Activated CD8-positive, alpha-beta memory T cell treated with anti-CD3 and anti-CD28 coated beads for 1 hour (primary cell): ENCODE measurements at regions not wholly inside any gene's neighbourhood (a gene's known extent, or its start where the extent isn't known, plus 50 kb on each side); places are given as distances from the start of the nearest gene placed in this dataset.

Source experiments
- DNase-seq, 2 donors: peaks; one replicate each; pipeline ENCODE4 v3.0.0-alpha.2; 2020; ENCODE audit warnings: low read depth in 1 of 2; ENCODE audit errors: extremely low read depth in 1 of 2

DNA sequence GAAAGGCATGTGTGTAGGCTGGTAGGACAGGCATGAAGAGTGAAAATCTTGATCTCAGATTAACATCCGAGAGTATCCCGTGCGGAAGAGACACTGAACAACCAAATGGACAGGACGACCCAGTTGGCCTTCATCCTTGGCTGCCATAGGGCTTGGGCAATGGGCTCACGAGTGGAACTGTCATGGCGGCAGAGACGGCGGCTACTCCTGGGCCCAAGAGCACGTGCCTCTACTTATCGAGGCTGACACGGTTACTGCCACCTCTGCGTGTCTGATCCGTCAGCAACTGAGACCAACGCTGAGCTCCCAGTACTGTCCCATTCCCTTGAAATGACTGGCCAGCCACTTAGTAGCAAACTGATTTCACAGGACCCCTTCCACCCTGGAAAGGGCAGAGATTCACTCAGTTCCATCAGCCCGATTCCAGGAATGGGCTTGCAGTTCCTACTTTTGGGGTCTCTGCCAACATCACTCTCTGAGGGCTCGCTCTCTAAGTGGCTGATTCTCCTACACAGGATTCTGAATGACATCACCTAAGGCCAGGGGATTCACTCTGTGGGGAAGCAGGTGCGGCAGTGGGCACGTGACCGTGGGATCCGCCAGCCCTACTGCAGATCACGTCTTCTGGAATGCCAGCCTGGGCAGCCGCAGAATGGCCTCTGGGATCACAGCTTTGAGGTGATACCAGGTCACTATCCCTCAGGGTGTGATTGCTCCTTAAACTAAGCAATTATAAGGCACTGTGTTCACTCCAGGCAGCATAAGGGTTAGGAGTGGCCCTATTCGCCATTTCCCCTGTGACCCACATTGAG lies 97.8 kb downstream of the RPS6KA4 start:
- DNase-seq: no peak

DNA sequence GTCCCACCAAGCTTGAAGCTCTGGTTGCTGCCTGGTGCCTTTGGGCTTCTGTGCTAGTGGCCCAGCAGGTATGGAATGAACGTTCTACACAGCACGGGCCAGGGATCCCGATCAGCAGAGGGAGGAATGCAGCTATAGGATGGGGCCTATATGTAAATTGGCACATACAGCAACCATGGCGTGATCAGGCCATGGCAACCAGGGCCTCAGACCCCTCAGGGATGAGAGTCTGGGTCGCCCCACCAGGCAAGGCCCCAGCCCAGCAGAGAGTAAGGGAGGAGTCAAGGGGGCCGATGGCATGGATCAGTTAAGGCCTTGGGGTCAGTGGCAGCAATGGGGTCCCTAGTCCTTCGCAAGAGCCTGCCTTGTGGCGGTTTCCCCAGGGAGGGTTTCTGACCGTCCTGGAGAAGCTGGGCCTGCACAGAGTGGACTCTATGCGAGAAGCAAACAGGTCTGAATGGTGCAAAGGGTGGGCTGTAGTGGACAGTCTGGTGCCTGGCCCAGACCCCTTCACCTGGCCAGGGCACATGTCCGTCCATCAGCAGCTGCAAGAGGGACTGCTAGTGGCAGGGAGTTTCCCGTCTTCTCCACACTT lies 98.2 kb upstream of the SLC22A11 start:
- no peak for DNase-seq

DNA sequence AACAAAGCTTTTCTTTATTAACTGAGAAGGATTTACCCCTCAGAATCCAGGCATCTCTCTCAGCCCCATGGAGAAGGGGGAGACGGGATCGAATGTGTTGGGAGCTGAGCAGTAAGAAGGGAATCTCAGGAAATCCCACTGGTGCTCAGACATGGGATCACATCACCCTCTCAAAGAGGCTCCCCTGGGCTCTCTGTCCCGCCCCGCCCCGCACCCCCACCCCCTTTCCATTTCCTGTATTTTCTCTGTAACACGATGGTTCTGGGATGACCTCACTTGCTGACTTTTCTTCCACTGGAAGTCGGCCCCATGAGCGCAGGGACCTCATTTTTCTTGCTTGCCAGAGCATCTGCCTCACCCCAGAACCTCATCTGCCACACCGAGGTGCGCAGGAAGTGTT lies 96.7 kb upstream of the SLC22A11 start:
- DNase-seq: no peak

DNA sequence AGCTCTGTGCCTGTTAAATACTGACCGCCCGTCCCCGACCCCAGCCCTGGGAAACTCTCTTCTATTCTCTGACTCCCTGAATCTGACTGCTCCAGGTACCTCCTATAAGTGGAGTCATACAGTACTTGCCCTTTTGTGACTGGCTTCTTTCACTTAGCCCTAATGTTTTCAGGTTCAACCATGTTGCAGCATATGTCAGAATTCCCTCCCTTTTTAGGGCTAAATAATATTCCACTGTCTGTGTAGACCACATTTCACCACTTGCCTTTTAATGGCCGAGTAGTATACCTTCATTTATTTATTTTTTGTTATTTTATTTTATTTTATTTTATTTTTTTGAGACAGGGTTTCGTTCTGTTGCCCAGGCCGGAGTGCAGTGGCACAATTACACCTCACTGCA lies 96.1 kb upstream of the SLC22A11 start:
- DNase-seq: no peak

DNA sequence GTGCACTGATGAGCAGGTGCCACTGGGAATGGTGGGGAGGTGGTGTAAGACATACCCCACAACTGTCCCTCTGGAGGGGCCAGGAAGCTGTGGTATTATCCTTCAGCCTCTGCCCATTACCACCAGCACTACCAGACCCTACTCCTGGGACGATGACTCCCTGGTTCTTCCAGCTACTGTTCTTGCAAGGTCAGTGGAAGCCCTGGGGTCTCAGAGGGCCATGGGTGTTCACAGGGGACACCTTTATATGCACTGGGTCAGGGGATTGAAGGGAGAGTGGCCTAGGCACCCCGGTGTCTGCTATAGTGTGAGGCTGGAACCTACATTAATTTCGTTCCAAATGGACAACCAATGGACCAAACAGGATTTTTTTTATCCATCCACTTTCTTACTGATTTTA lies 94.7 kb upstream of the SLC22A11 start:
- no peak for DNase-seq

DNA sequence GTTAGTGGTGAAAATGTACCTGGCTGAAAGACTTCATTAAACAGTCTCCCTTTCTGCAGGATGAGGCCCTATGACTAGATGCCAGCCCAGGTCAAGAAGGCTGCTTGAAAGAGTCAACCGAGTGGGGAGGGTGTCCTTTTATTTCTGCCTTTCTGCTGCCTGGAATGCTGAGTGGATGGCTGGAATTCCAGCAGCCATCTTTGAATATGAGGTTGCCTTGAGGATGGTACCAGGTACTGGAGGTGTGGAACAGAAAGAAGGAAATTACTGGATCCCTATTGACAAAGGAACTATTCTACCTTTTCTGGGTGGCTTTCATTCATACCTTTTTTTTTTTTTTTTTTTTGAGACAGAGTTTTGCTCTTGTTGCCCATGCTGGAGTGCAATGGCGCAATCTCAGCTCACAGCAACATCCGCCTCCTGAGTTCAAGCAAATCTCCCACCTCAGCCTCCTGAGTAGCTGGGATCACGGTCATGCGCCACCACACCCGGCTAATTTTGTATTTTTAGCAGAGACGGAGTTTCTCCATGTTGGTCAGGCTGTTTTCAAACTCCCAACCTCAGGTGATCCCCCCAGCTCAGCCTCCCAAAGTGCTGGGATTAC lies 89.5 kb upstream of the SLC22A11 start:
- DNase-seq: no peak

DNA sequence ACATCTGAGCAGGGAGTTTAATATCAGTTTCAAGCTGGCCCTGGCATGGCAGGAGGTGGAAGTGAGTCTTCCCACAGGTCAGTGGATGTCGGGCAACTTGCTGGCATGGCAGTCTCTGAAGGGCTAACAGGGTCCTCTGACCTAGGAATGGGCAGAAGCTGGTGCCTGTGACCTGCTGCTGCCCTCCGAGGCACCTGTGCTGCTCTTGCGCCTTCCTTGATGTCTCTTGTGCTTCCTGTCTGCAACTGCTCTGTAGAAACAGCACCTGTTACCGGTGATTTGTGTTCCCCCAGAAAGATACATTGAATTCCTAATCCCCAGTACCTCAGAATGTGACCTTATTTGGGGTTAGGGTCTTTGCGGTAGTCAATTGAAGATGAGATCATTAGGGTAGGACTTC lies 86.5 kb upstream of the SLC22A11 start:
- DNase-seq: no peak

DNA sequence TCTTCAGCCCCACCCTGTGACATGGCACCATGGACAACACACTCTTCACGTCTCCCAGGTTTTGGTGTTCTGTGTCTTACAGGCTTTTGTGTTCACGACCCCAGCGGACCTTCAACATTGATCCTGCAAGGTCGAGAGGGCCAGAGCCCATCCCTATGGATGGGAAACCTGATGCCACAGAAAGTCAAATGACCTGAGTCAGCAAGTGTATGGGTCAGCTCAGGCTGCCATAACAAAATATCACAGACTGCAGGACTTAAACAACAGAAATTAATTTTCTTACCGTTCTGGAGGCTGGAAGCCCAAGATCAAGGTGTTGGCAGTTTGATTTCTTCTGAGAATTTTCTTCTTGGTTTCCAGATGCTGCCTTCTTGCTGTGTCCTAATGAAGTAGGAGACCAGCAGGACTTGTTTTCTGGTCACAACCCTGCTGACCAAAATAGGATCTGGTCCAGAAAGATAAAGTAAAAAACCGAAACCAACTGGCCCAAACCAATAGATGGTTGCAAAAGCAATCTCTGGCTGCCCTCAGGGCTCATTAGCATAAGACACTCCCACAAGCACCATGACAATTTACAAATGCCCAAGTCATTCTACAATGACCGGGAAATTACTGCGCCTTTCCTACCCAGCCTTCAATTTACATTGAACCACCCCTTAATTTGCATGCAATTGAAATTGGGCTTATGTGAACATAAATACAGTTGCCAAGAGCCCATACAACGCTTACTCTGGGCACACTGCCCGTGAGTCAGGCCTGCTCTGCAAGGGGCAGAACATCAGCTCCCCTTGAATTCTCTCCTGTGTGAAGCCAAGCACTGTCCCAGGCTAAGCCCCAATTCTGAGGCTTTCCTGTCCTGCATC lies 82.9 kb upstream of the SLC22A11 start:
- no peak for DNase-seq

DNA sequence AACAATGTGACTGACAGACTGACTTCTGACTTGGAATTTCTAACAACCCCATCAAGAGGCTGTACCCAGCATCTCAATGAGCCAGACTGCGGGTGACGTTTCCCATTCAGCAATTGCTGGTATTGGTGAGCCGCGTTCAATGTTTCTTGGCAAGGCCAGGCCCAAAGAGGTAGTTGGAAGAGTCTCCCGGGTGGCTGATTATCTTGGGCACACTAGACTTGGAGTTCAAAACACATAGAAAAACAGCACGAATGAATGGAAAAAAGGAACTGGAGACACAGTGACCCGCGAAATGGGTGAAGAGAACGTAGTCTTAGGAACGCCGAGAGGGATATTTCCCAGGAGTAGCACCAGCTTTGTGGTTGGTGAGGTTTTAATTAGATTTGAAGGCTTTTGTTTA lies 81.1 kb upstream of the SLC22A11 start:
- no peak for DNase-seq

DNA sequence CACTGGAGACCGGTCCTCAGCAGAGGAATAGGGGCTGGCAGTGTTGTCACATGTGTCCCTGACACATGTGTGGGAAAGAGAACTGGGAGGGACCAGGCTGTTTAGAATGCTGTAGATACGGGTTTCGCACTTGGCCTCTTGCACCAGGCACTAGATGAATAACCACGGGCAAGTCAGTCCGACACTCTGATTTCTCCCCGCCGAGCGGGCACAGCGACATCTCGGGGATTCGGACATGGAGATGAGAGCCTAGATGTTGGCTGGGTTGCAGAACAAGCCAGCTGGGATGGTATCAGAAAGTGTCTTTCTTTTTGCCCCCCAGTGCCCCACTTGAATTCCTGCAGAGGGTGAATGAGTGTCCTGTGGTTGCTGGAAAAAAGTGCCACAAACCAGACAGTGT lies 80.6 kb upstream of the SLC22A11 start:
- no peak for DNase-seq

DNA sequence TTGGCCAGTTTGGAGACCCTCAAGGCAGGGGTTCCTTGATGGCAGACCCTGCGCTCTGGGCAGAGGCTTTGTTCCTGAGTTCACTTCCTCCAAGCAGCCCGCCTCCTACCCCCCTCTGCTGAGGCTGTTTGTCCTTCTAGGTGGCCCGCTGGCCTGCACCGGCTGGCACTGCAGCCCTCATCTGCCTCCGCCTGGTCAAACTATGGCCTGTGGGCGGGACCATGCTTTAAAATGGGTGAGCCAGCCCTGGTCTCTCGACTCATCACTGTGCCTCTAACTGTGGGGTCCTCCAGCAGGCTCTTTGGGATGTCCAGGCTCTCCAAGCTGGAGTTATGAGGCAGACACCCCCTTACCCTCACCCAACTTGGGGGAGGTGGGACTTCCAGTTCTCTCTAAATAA lies 78.9 kb upstream of the SLC22A11 start:
- DNase-seq: no peak

DNA sequence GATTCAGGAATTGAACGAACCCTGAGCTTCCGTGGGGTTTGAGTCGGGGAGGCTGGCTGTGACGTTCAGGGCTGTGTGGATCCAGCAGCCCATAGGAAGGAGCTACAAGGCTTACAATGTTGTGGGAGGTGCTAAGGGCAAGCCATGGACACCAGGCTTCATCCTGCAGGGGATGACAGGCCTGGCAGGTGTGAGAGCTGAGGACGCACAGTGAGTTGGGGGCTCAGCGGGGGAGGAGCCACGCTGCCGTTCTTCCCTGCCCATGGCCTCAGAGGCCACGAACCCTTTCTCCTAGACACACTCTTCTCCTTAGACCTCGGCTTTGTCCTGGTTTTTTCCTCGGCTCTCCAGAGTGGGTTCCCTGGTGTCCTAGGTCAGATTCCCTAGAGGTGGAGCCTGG lies 78.1 kb upstream of the SLC22A11 start:
- no peak for DNase-seq

DNA sequence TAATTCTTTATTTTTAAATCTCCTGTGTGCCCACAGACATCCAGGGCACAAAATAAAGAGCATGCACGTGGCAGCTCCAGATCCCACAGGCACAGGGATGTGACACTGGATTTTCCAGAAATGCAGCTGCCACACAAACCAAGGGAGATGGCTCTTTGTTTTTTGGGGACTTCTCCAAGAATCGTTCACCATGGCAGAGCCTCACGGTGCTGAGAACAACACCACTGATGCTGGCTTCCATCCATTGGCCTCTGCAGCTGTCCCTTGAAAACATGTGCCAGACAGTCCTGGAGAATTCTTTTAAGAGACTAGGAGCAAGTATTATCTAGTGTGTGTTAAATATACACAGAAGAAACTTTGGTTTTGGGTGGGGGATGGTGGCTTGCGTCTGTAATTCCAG lies 73.2 kb upstream of the SLC22A11 start:
- DNase-seq: no peak

DNA sequence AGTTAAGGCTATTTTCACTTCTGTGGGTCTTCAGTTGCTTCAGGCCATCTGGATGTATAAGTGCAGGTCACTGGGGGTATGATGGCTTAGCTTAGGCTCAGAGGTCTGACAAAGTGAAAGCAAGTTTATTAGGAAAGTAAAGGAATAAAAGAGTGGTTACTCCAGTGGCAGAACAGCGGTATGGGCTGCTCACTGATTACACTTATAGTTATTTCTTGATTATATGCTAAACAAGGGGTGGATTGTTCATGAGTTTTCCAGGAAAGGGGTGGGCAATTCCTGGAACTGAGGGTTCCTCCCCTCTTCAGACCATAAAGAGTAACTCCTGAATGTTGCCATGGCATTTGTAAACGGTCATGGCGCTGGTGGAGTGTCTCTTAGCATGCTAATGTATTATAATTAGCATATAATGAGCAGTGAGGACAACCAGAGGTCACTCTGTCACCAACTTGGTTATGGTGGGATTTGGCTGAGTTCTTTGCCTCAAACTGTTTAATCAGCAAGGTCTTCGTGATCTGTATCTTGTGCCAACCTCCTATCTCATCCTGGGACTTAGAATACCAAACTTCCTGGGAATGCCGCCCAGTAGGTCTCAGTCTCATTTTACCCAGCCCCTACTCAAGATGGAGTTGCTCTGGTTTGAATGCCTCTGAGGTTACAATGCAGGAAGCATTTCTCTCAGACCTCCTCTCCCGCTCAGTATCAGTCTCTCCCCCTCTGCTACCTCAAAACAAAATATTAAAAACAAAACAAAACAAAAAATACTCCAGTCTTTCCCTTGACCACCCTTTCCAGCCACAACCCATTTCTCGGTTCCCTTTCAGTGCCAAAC lies 71.3 kb upstream of the SLC22A11 start:
- no peak for DNase-seq

DNA sequence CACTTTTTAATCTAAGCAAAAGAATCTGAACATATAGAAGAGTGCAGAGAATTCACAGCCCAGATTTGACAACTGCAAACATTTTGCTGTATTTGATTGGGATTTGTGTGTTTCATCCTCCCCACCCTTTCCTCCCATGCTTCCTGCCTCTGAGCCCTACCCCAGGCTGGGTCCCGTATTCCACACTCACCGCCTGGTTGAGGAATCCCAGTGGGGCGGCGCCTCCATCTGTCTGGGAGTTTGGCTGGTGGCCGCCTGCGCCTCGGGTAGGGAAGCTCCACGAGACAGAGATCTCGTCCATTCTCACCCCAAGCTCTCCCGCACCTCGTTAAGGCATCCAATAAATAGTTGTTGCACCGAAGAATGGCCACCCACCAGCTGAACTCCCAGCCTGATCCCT lies 70.7 kb upstream of the SLC22A11 start:
- no peak for DNase-seq

DNA sequence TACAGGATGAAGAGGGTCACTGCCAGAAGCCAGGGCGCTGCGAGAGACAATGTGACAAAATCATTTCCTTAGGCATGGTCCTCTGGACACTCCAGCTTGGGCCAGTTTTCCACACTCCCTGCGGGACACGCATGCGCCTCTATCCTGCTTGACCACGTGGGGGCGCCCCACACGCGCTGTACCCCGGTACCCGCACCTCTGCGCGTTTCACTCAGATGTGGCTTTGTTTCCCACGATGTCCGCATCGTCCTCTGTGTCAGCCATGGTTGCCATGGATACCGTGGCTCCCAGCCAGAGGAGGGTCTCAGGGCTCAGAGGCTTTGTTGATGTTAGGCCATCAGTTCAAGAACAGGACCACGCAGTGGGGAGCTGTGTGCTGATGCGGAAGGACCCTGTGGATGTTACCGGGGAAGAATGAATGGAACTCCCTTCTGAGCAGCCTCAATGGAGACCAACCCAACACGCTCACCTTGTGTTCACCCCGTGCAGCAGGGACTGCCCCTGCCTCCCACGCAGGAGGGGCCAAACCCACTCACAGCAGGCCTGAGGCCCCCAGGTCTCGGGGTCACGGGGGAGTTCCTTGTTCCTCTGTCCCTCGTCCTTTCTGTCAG lies 65.8 kb upstream of the SLC22A11 start:
- peak in 1 of 2 donors; percentile 22 for DNase-seq

DNA sequence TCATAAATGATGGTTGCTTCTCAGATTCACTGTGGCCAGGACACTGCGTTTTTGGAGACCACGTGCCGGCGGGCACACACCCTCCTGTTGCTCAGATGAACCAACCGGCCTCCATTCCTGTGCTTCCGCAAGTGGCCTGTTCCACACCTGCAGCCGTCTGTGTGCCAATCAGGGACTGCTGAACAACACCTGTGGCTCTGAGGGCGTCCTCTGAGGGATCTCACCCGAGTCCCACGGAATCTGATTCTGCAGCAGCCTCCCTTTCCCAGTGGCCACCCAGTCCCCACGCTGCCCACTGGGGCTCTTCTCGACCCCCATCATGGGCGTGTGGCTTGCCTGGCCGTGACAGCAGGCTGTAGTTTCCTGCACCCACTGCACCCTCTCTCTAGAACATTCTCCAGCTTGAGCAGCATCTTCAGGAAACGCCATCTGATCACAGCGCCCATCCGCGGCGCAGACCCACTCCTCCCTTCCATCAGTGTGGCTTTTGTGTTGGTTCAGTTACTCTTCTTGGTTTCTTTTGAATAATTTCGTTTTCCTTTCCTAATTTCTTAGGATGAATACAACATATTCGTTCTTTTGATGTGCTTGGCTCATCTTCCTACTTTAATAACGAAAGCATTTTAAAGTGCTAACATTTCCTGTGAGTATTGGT lies 65.1 kb upstream of the SLC22A11 start:
- no peak for DNase-seq

DNA sequence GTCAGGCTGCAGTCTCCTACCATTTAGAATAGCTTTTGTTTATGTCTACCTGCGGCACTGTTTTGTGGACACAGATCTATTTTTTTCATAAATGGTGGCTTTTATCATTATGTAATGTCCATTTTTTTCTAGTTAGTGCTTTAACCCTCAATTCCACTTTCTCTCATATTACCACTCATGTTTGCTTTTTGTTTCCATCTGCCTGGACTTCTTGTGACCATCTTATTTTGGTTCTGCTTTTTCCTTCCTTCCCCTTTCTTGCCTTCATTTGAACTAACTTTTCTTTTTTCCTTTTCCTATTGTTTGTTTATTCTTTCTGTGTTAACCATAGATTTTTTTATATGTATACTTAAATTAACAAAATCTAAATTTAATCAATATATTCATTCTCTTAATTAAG lies 63.2 kb upstream of the SLC22A11 start:
- DNase-seq: no peak

DNA sequence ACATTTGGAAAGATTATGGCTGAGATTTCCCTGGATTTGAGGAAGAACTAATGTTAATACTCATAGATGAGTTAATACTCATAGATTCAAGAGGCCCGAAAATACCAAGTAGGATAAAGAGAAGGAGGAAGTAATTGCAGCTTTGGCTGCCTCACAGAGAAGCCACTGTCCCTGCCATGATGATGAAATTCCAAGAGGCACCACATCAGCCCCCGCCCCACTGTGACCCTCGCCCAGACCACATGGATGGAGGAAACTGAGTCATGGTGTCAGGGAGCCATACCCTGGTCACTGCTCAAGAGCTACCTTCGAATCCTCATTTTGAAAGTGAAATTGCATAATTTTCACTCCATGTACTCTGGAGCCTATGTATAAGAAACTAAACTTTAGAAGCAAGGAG lies 57.6 kb upstream of the SLC22A11 start:
- DNase-seq: no peak
